B cell (primary cell): ENCODE measurements at regions not wholly inside any gene's neighbourhood (a gene's known extent, or its start where the extent isn't known, plus 50 kb on each side); places are given as distances from the start of the nearest gene placed in this dataset.

Experiments used
- ATAC-seq: fragments of 200-7000 bp; cut with Tn5 transposase; one replicate; pipeline ENCODE4 v1.10.0; 2021; ENCODE audit warnings: low read depth, mild to moderate bottlenecking, moderate number of reproducible peaks, moderate library complexity
- CTCF ChIA-PET: fragments of 350-600 bp; sonication (Branson Sonifier 250); formaldehyde crosslinking; loops from one replicate; lab custom pipeline; 2021; ENCODE audit warnings: antibody characterized with exemption, inconsistent platforms; lab: Charles Lee
- POLR2A ChIA-PET: fragments of 350-600 bp; sonication (Branson Sonifier 250); formaldehyde crosslinking; loops from one replicate; lab custom pipeline; 2021; ENCODE audit warnings: antibody characterized with exemption; lab: Charles Lee
- DNase-seq: peaks from one replicate; pipeline ENCODE4 v3.0.0; 2013
- H2AFZ ChIP-seq: 2 replicates; pipeline ENCODE4 v1.6.1; 2012; ENCODE audit warnings: mild to moderate bottlenecking, low read depth, low read length; ENCODE audit not compliant: insufficient read depth, poor library complexity, severe bottlenecking
- H3K27ac ChIP-seq, 2 donors: 1 replicate in 1 of 2; 2 replicates in 1 of 2; pipeline ENCODE4 v1.5.1; 2012 to 2013; ENCODE audit warnings: low read length in 2 of 2, mild to moderate bottlenecking in 2 of 2, moderate library complexity in 1 of 2
- H3K27me3 ChIP-seq, 4 experiments: fragments of 200-600 bp in 1 of 4; sonication (generic) in 1 of 4; replicated peaks in 1 of 4; 1 replicate in 2 of 4; 2 replicates in 2 of 4; pipeline versions ENCODE4 v1.6.1 to v1.7.0; 2013 to 2016; ENCODE audit warnings: low read length in 3 of 4, mild to moderate bottlenecking in 2 of 4, mixed read lengths in 1 of 4, moderate library complexity in 1 of 4; ENCODE audit not compliant: insufficient read depth in 4 of 4, control insufficient read depth in 3 of 4; ENCODE audit errors: control extremely low read depth in 1 of 4
- H3K36me3 ChIP-seq, 2 experiments: replicated peaks in 1 of 2; 1 replicate in 1 of 2; 2 replicates in 1 of 2; pipeline versions ENCODE4 v1.6.1 to v1.7.1; 2013; ENCODE audit warnings: low read length in 1 of 2; ENCODE audit not compliant: insufficient read depth in 2 of 2, control insufficient read depth in 1 of 2; ENCODE audit errors: control extremely low read depth in 1 of 2, extremely low read depth in 1 of 2
- H3K4me1 ChIP-seq, 2 donors: fragments of 200-600 bp in 1 of 2; sonication (generic) in 1 of 2; 1 replicate in 1 of 2; 2 replicates in 1 of 2; pipeline versions ENCODE4 v1.5.1 to v1.6.1; 2013 to 2017; ENCODE audit warnings: low read length in 2 of 2; ENCODE audit not compliant: control insufficient read depth in 2 of 2, insufficient read depth in 2 of 2
- H3K4me2 ChIP-seq: replicated peaks from 2 replicates; pipeline ENCODE3; 2012; ENCODE audit warnings: mild to moderate bottlenecking, low read depth, low read length; ENCODE audit not compliant: poor library complexity, severe bottlenecking
- H3K4me3 ChIP-seq, 5 experiments: fragments of 200-600 bp in 1 of 5; sonication (generic) in 1 of 5; 1 replicate in 3 of 5; 2 replicates in 2 of 5; pipeline versions ENCODE4 v1.5.1 to v1.7.0; 2011 to 2016; ENCODE audit warnings: low read length in 4 of 5, mild to moderate bottlenecking in 4 of 5, low read depth in 2 of 5, control low read depth in 1 of 5, moderate library complexity in 1 of 5; ENCODE audit not compliant: insufficient read depth in 1 of 5; ENCODE audit errors: control extremely low read depth in 1 of 5, extremely low read depth in 1 of 5
- H3K79me2 ChIP-seq: fragments of 200-600 bp; sonication (generic); one replicate; pipeline ENCODE4 v1.6.0; 2016; ENCODE audit warnings: low read length; ENCODE audit not compliant: control insufficient read depth, insufficient read depth
- H3K9ac ChIP-seq: fragments of 200-600 bp; sonication (generic); 2 replicates; pipeline ENCODE4 v1.6.1; 2017; ENCODE audit warnings: mild to moderate bottlenecking, low read length, moderate library complexity
- H3K9me3 ChIP-seq, 3 donors: one replicate each; pipeline versions ENCODE4 v1.6.1 to v1.7.1; 2013; ENCODE audit warnings: low read length in 2 of 3; ENCODE audit not compliant: control insufficient read depth in 2 of 3, insufficient read depth in 1 of 3; ENCODE audit errors: control extremely low read depth in 1 of 3
- H4K20me1 ChIP-seq: 2 replicates; pipeline ENCODE4 v1.6.0; 2012; ENCODE audit warnings: mild to moderate bottlenecking, low read length; ENCODE audit not compliant: insufficient read depth, control insufficient read depth, poor library complexity, severe bottlenecking
- H3K27ac Mint-ChIP-seq: one replicate; pipeline ENCODE4 v1.8.0; 2021; ENCODE audit warnings: mixed read lengths
- H3K27me3 Mint-ChIP-seq: one replicate; pipeline ENCODE4 v1.8.0; 2021; ENCODE audit warnings: mixed read lengths
- H3K4me1 Mint-ChIP-seq: one replicate; pipeline ENCODE4 v1.8.0; 2021; ENCODE audit warnings: mixed read lengths
- H3K4me3 Mint-ChIP-seq: one replicate; pipeline ENCODE4 v1.8.0; 2021; ENCODE audit warnings: mixed read lengths
- H3K9me3 Mint-ChIP-seq: one replicate; pipeline ENCODE4 v1.8.0; 2022; ENCODE audit warnings: mixed read lengths; ENCODE audit not compliant: insufficient read depth
- CTCF ChIP-seq: fragments of 200-600 bp; IDR thresholded peaks from one replicate; pipeline ENCODE4 v1.8.0; 2022; ENCODE audit warnings: antibody characterized with exemption, mild to moderate bottlenecking
- EZH2 ChIP-seq: IDR thresholded peaks from 2 replicates; pipeline ENCODE4 v1.6.1; 2012; ENCODE audit warnings: borderline replicate concordance, low read depth, mild to moderate bottlenecking, moderate library complexity, low read length; ENCODE audit not compliant: insufficient read depth, poor library complexity, severe bottlenecking
- WGBS: methylation state at CpG from one replicate; pipeline ENCODE4 v1.1.5; 2013; ENCODE audit warnings: missing lambda C conversion rate; ENCODE audit not compliant: insufficient coverage; 5-methylcytosine and 5-hydroxymethylcytosine counted together
- intact Hi-C: fragments of 100-400 bp; cut with micrococcal nuclease; formaldehyde crosslinking; loops from one replicate; pipeline ENCODE4 v1.10.0; 2022

- Histone ChIP-seq H3K4me3 (no peak overlapping the region), H3K4me2 (no peak overlapping the region), H3K79me2 (no peaks in the 10 kb centered on the region), H4K20me1 (no peaks in the 10 kb centered on the region), H3K36me3 (no peaks in the 10 kb centered on the region), H3K9ac (no peak overlapping the region), H3K9me3 (no peaks in the 10 kb centered on the region), H2AFZ (no peak overlapping the region), H3K27me3 (no peaks in the 10 kb centered on the region), H3K4me1 (no peaks in the 10 kb centered on the region), H3K27ac (no peak overlapping the region)
- DNase-seq, result no peak
- H3K4me1 Mint-ChIP-seq, result no peaks in the 10 kb centered on the region
- intact Hi-C loops, result no loop called here
- no peak overlapping the region for H3K4me3 Mint-ChIP-seq
- ChIA-PET POLR2A (no interaction called here), CTCF (no interaction called here)
- H3K27ac Mint-ChIP-seq, result no peak overlapping the region
- TF ChIP-seq CTCF (no peak), EZH2 (no peak)
- no peaks in the 10 kb centered on the region for H3K9me3 Mint-ChIP-seq
- no peaks in the 10 kb centered on the region for H3K27me3 Mint-ChIP-seq
- ATAC-seq, result no peak
- WGBS, result no CpG with 5 or more reads among the region's 2 CpGs
These were observed 206.9 kb upstream of the HCCS start for GRCh38 chrX:10904220-10904619.

GRCh38 chrX:10906866-10907265, 204.3 kb upstream of the HCCS start:
- no peak overlapping the region for H3K4me2 ChIP-seq
- no peaks in the 10 kb centered on the region for H4K20me1 ChIP-seq
- POLR2A ChIA-PET, result no interaction called here
- no peaks in the 10 kb centered on the region for H3K36me3 ChIP-seq
- no peaks in the 10 kb centered on the region for H3K27me3 Mint-ChIP-seq
- no peak overlapping the region for H3K27ac Mint-ChIP-seq
- no peak overlapping the region for H3K4me3 ChIP-seq
- CTCF ChIA-PET, result no interaction called here
- no peaks in the 10 kb centered on the region for H3K27me3 ChIP-seq
- WGBS, result no CpG with 5 or more reads among the region's 1 CpG
- no peaks in the 10 kb centered on the region for H3K79me2 ChIP-seq
- H3K9ac ChIP-seq, result no peak overlapping the region
- TF ChIP-seq EZH2, result no peak
- TF ChIP-seq CTCF, result no peak
- no peak overlapping the region for H3K4me3 Mint-ChIP-seq
- no peaks in the 10 kb centered on the region for H3K4me1 Mint-ChIP-seq
- intact Hi-C loops, result no loop called here
- ATAC-seq, result no peak
- no peak for DNase-seq
- no peak overlapping the region for H3K27ac ChIP-seq
- no peaks in the 10 kb centered on the region for H3K4me1 ChIP-seq
- no peaks in the 10 kb centered on the region for H3K9me3 ChIP-seq
- H2AFZ ChIP-seq, result no peak overlapping the region
- H3K9me3 Mint-ChIP-seq, result no peaks in the 10 kb centered on the region
